ENCODE measurements at regions not wholly inside any gene's neighbourhood (a gene's known extent, or its start where the extent isn't known, plus 50 kb on each side); places are given as distances from the start of the nearest gene placed in this dataset.

- TF ChIP-seq CTCF (IDR thresholded peaks at IDR 0.05) (no peak), POLR2A (IDR thresholded peaks at IDR 0.05) (no peak)
Observed at GRCh38 chr2:64844087-64844486, 145.1 kb upstream of the SLC1A4 start.
